HG03520 (cell line): ENCODE measurements at regions not wholly inside any gene's neighbourhood (a gene's known extent, or its start where the extent isn't known, plus 50 kb on each side); places are given as distances from the start of the nearest gene placed in this dataset.

Experiments
- ATAC-seq: cut with Tn5 transposase; IDR thresholded peaks from one replicate; pipeline ENCODE4 v1.9.1; 2021; ENCODE audit warnings: mild to moderate bottlenecking, moderate library complexity; ENCODE audit not compliant: unreplicated experiment

GRCh38 chr21:25385341-25385740, 221.9 kb downstream of the MRPL39 start:
- no peak for ATAC-seq

- ATAC-seq = no peak
Measured at GRCh38 chr21:25384782-25385181, 222.5 kb downstream of the MRPL39 start.

GRCh38 chr21:25383545-25383944, 223.7 kb downstream of the MRPL39 start:
- ATAC-seq = no peak

- ATAC-seq = no peak
Measured at GRCh38 chr21:25381936-25382452, 225.3 kb downstream of the MRPL39 start.

- ATAC-seq = no peak
Measured at GRCh38 chr21:25375675-25376074, 231.6 kb downstream of the MRPL39 start.

- no peak for ATAC-seq
Measured at GRCh38 chr21:25373126-25374082, 233.9 kb downstream of the MRPL39 start.

- ATAC-seq = no peak
Measured at GRCh38 chr21:25371841-25372425, 235.3 kb downstream of the MRPL39 start.

- ATAC-seq = no peak
Measured at GRCh38 chr21:25370311-25370744, 237.0 kb downstream of the MRPL39 start.

GRCh38 chr21:25369524-25370300, 237.6 kb downstream of the MRPL39 start:
- no peak for ATAC-seq

- no peak for ATAC-seq
Measured at GRCh38 chr21:25368531-25368930, 238.8 kb downstream of the MRPL39 start.

GRCh38 chr21:25366116-25366515, 241.2 kb downstream of the MRPL39 start:
- ATAC-seq = no peak

GRCh38 chr21:25362375-25363267, 244.7 kb downstream of the MRPL39 start:
- ATAC-seq = no peak

GRCh38 chr21:25361765-25362164, 245.5 kb downstream of the MRPL39 start:
- ATAC-seq = no peak

GRCh38 chr21:25361097-25361496, 246.2 kb downstream of the MRPL39 start:
- ATAC-seq = no peak

- ATAC-seq = no peak
Measured at GRCh38 chr21:25360593-25360992, 246.7 kb downstream of the MRPL39 start.

- ATAC-seq = no peak
Measured at GRCh38 chr21:25359724-25360123, 247.6 kb downstream of the MRPL39 start.

GRCh38 chr21:25350056-25350455, 257.2 kb downstream of the MRPL39 start:
- no peak for ATAC-seq

GRCh38 chr21:25343774-25344545, 263.3 kb downstream of the MRPL39 start:
- no peak for ATAC-seq

GRCh38 chr21:25342816-25343215, 264.5 kb downstream of the MRPL39 start:
- no peak for ATAC-seq
